HL-60 (cell line): ENCODE measurements at regions not wholly inside any gene's neighbourhood (a gene's known extent, or its start where the extent isn't known, plus 50 kb on each side); places are given as distances from the start of the nearest gene placed in this dataset.

Experiments
- CTCF ChIP-seq: IDR thresholded peaks from one replicate; pipeline ENCODE4 v1.5.1; 2011; ENCODE audit warnings: low read length, control low read depth, inconsistent platforms; ENCODE audit not compliant: insufficient read depth
- GABPA ChIP-seq: IDR thresholded peaks from 2 replicates; pipeline ENCODE4 v1.6.1; 2012; ENCODE audit warnings: low read depth
- POLR2AphosphoS5 ChIP-seq: IDR thresholded peaks from 2 replicates; pipeline ENCODE4 v1.6.1; 2012; ENCODE audit warnings: low read depth
- REST ChIP-seq: IDR thresholded peaks from 2 replicates; pipeline ENCODE4 v1.6.1; 2012; ENCODE audit warnings: low read depth; ENCODE audit not compliant: insufficient replicate concordance

- TF ChIP-seq CTCF (no peak), POLR2AphosphoS5 (no peak), REST (no peak), GABPA (no peak)
Measured at GRCh38 chr17:79560527-79560926, 50.3 kb downstream of the RBFOX3 start.
